ENCODE measurements at regions not wholly inside any gene's neighbourhood (a gene's known extent, or its start where the extent isn't known, plus 50 kb on each side); places are given as distances from the start of the nearest gene placed in this dataset.
A peak's percentile ranks its signal among the peaks of the same experiment; 100 is the strongest.

- no peak for DNase-seq
- no peak overlapping the region for H3K4me3 Mint-ChIP-seq
- ATAC-seq: no peak
- H3K4me1 Mint-ChIP-seq: no peaks in the 10 kb centered on the region
- peaks cover 11% of the 10 kb centered on the region for H3K27me3 Mint-ChIP-seq
- no peak overlapping the region for H3K27ac Mint-ChIP-seq
- peaks cover 2 to 4% of the 10 kb centered on the region in 2 donors for H3K9me3 Mint-ChIP-seq
These were observed 96.0 kb upstream of the NPHP3 start for GRCh38 chr3:132818251-132818650.

- ATAC-seq: no peak
- Mint-ChIP-seq H3K27me3 (peaks cover 15% of the 10 kb centered on the region), H3K4me1 (no peaks in the 10 kb centered on the region), H3K27ac (no peak overlapping the region), H3K9me3 (peaks cover 5 to 8% of the 10 kb centered on the region in 2 donors), H3K4me3 (no peak overlapping the region)
- no peak for DNase-seq
These were observed 95.5 kb upstream of the NPHP3 start for GRCh38 chr3:132817646-132818177.

DNA sequence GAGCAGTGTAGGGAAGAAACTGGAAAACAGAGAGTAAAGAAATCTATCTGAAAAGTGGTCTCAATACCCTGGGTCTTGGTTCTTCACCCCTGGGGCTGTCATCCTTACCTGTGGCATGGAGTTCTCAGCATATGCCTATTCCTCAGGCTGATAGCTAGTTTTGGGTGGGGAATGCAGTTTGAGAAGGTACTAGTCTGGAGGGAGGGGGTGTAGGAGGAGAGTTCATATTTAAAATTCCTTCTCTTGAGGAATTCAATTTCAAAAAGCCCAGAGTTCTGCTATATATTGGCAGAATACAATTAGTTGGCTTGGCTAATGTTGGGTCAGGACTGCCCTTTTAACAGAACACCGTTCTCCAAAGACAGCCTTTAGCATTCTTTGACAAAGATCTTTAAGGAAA is 82.9 kb upstream of the NPHP3 start:
- no peak for ATAC-seq
- no peak for DNase-seq
- Mint-ChIP-seq H3K9me3 (no peaks in the 10 kb centered on the region), H3K4me1 (no peaks in the 10 kb centered on the region), H3K27me3 (no peaks in the 10 kb centered on the region), H3K4me3 (no peak overlapping the region), H3K27ac (no peak overlapping the region)

DNA sequence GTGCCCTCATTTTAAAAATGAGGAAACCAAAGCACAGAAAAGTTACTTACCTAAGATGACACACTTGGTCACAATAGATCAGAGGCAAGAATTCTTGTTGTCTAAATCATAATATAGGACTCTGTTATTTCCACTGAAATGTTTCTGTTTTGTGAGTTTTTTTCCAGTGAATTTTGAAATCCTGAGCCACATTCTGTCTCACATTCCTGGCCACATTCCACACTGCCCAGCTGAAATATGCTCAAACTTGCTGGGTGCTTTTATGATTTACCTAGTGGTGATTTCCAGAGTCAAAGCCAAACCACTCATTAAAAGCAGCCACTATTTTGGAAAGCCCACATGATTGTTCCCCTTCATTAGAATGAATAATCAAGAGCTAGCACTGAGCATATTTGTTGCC is 82.3 kb upstream of the NPHP3 start:
- ATAC-seq: no peak
- Mint-ChIP-seq H3K27me3 (no peaks in the 10 kb centered on the region), H3K27ac (no peak overlapping the region), H3K4me3 (no peak overlapping the region), H3K9me3 (no peaks in the 10 kb centered on the region), H3K4me1 (no peaks in the 10 kb centered on the region)
- DNase-seq: no peak

- no peak overlapping the region for H3K4me3 Mint-ChIP-seq
- no peak overlapping the region for H3K27ac Mint-ChIP-seq
- no peaks in the 10 kb centered on the region for H3K4me1 Mint-ChIP-seq
- H3K27me3 Mint-ChIP-seq: no peaks in the 10 kb centered on the region
- DNase-seq (no peak), ATAC-seq (no peak)
- H3K9me3 Mint-ChIP-seq: no peaks in the 10 kb centered on the region
These were observed 81.7 kb upstream of the NPHP3 start for GRCh38 chr3:132803889-132804288.

- H3K4me1 Mint-ChIP-seq: no peaks in the 10 kb centered on the region
- H3K27me3 Mint-ChIP-seq: no peaks in the 10 kb centered on the region
- H3K27ac Mint-ChIP-seq: no peak overlapping the region
- H3K9me3 Mint-ChIP-seq: no peaks in the 10 kb centered on the region
- DNase-seq (no peak), ATAC-seq (no peak)
- H3K4me3 Mint-ChIP-seq: no peak overlapping the region
These were observed 78.7 kb upstream of the NPHP3 start for GRCh38 chr3:132800958-132801357.

DNA sequence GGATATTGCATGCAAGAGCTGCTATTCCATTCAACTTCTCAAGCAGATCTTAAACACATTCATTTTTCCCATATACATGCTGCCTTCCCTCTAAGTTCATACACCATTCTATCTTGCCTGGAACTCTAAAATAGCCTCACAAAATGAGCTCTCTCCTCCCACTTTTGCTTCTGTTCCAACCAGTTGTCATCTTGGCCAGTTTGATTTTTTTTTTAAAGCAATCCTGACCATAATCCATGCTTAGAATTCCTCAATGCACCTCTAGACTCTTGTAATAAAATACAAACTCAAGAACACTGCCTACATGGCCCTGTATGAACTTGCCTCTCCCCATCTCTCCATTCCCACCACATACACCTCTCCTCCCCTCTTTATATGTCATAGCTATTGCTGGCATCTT is 68.6 kb upstream of the NPHP3 start:
- Mint-ChIP-seq H3K27ac (no peak overlapping the region), H3K27me3 (peaks cover 45% of the 10 kb centered on the region), H3K9me3 (no peaks in the 10 kb centered on the region), H3K4me3 (no peak overlapping the region), H3K4me1 (no peaks in the 10 kb centered on the region)
- DNase-seq: no peak
- ATAC-seq: no peak

- no peak for ATAC-seq
- no peaks in the 10 kb centered on the region for H3K9me3 Mint-ChIP-seq
- H3K4me3 Mint-ChIP-seq: no peak overlapping the region
- no peaks in the 10 kb centered on the region for H3K4me1 Mint-ChIP-seq
- peaks cover 52% of the 10 kb centered on the region for H3K27me3 Mint-ChIP-seq
- DNase-seq: no peak
- H3K27ac Mint-ChIP-seq: peak overlapping the region in 1 of 2 donors; percentile 6
These were observed 67.8 kb upstream of the NPHP3 start for GRCh38 chr3:132789959-132790358.

GRCh38 chr3:132788301-132788671 is 66.1 kb upstream of the NPHP3 start:
- no peak for ATAC-seq
- H3K4me3 Mint-ChIP-seq: no peak overlapping the region
- H3K4me1 Mint-ChIP-seq: no peaks in the 10 kb centered on the region
- H3K27ac Mint-ChIP-seq: no peak overlapping the region
- peaks cover 46% of the 10 kb centered on the region for H3K27me3 Mint-ChIP-seq
- no peaks in the 10 kb centered on the region for H3K9me3 Mint-ChIP-seq
- DNase-seq: no peak

DNA sequence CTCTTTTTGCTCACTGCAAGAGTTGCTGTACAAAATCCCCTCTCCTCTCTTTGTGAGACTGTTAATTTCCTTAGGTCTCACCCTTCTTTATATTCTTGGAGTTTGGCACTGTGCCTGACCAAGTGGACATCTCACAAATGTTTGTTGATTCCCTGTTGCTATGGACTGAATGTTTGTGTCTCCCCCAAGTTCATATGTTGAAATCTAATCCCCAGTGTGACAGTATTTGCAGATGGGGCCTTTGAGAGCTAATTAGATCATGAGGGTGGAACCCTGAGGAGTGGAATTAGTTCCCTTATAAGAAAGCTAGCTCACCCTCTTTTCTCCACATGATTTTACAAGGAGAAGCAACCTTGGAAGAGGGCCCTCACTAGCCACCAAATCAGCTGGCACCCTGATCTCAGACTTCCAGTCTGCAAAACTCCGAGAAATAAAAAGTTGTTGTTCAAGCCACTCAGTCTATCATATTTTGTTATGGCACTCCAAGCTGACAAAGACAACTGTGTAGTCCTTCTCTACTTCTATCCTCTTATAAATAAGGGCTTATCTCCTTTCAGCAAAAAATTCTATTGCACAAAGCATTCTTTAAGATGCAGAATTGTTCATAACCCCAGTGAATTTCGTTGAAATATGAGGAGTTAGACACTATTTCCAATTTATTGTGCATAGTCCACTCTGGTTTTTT is 65.5 kb upstream of the NPHP3 start:
- Mint-ChIP-seq H3K27ac (no peak overlapping the region), H3K9me3 (no peaks in the 10 kb centered on the region), H3K4me1 (no peaks in the 10 kb centered on the region), H3K4me3 (no peak overlapping the region), H3K27me3 (peaks cover 40% of the 10 kb centered on the region)
- DNase-seq (no peak), ATAC-seq (no peak)

- H3K9me3 Mint-ChIP-seq: no peaks in the 10 kb centered on the region
- H3K4me3 Mint-ChIP-seq: no peak overlapping the region
- DNase-seq (no peak), ATAC-seq (no peak)
- H3K4me1 Mint-ChIP-seq: no peaks in the 10 kb centered on the region
- H3K27me3 Mint-ChIP-seq: peaks cover 40% of the 10 kb centered on the region
- no peak overlapping the region for H3K27ac Mint-ChIP-seq
These were observed 64.7 kb upstream of the NPHP3 start for GRCh38 chr3:132786890-132787289.

DNA sequence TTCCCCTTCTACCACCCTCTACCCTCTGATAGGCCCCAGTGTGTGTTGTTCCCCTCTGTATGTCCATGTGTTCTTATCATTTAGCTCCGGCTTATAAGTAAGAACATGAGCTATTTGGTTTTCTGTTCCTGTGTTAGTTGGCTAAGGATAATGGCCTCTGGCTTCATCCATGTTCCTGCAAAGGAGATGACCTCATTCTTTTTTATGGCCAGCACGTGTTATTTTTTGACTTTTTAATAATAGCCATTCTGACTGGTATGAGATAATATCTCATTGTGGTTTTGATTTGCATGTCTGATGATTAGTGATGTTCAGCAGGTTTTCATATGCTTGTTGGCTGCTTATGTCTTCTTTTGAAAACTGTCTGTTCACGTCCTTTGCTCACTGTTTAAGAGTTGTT is 63.1 kb upstream of the NPHP3 start:
- H3K9me3 Mint-ChIP-seq: no peaks in the 10 kb centered on the region
- no peak overlapping the region for H3K27ac Mint-ChIP-seq
- DNase-seq (no peak), ATAC-seq (no peak)
- no peaks in the 10 kb centered on the region for H3K4me1 Mint-ChIP-seq
- H3K4me3 Mint-ChIP-seq: no peak overlapping the region
- H3K27me3 Mint-ChIP-seq: peaks cover 25% of the 10 kb centered on the region

DNA sequence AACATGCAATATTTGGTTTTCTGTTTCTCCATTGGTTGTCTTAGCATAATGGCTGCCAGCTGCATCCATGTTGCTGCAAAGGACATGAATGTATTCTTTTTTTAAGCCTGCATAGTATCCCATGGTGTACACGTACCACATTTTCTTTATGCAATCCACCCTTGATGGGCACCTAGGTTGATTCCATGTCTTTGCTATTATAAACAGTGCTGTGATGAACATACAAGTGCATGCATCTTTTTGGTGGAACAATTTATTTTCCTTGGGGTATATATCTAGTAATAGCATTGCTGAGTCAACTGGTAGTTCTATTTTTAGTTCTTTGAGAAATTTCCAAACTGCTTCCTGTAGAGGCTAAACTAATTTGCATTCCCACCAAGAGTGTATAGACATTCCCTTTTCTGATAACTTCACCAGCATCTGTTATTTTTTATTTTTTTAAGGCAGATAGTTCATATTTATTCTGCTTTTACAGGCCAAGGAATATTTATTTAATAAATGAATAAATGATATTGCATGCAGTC is 62.4 kb upstream of the NPHP3 start:
- no peaks in the 10 kb centered on the region for H3K9me3 Mint-ChIP-seq
- H3K27me3 Mint-ChIP-seq: peaks cover 25% of the 10 kb centered on the region
- no peaks in the 10 kb centered on the region for H3K4me1 Mint-ChIP-seq
- H3K27ac Mint-ChIP-seq: no peak overlapping the region
- no peak overlapping the region for H3K4me3 Mint-ChIP-seq
- DNase-seq (no peak), ATAC-seq (no peak)

DNA sequence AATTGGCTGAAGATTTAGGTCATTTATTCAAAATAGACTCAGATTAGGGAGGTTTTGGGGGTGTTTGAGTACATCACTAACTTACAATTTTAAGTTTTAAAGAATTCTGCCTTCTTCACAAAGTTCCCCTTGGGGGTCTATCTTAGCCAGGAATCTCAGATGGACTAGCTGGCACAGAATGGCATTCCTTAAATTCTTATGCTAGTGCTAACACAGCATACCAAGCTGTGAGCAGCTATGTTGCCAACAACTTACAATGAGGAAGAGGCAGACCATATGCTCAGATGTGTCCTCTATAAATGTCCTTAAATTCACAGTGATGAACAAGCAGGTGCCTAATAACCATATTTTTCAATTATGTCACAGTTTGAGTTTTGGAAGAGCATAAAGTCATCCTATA is 60.9 kb upstream of the NPHP3 start:
- H3K9me3 Mint-ChIP-seq: no peaks in the 10 kb centered on the region
- no peaks in the 10 kb centered on the region for H3K4me1 Mint-ChIP-seq
- DNase-seq: no peak
- H3K4me3 Mint-ChIP-seq: no peak overlapping the region
- no peak for ATAC-seq
- H3K27me3 Mint-ChIP-seq: peaks cover 25% of the 10 kb centered on the region
- no peak overlapping the region for H3K27ac Mint-ChIP-seq

DNA sequence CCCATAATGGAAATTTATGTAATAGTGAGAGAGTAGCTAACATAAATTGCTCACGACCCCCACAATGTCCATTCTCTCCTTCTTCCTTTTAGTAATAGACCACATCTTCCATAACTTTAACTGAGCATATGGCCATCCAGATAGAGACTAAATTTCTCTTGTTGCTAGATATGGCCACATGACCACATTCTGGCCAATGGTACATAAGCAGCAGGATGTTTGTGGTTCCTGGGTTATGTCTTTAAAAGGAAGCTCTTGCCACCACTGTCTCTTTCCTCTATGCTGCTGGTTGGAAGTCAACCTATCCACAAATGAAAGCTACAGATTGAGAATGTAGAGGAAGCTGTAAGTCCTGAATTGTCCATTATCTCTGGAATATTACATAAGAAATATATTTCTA is 59.7 kb upstream of the NPHP3 start:
- ATAC-seq (no peak), DNase-seq (no peak)
- Mint-ChIP-seq H3K4me3 (no peak overlapping the region), H3K27me3 (peaks cover 18% of the 10 kb centered on the region), H3K4me1 (no peaks in the 10 kb centered on the region), H3K9me3 (no peaks in the 10 kb centered on the region), H3K27ac (no peak overlapping the region)

- Mint-ChIP-seq H3K27ac (no peak overlapping the region), H3K4me1 (peaks cover 4% of the 10 kb centered on the region), H3K9me3 (no peaks in the 10 kb centered on the region), H3K4me3 (no peak overlapping the region), H3K27me3 (no peaks in the 10 kb centered on the region)
- DNase-seq: no peak
- ATAC-seq: no peak
These were observed 55.0 kb upstream of the NPHP3 start for GRCh38 chr3:132777171-132777570.

GRCh38 chr3:132773071-132773619 is 50.9 kb upstream of the NPHP3 start:
- H3K4me1 Mint-ChIP-seq: peaks cover 5% of the 10 kb centered on the region
- no peak overlapping the region for H3K4me3 Mint-ChIP-seq
- DNase-seq (no peak), ATAC-seq (peak; percentile 80)
- H3K9me3 Mint-ChIP-seq: peaks cover 0 to 3% of the 10 kb centered on the region in 2 donors
- peaks cover 15% of the 10 kb centered on the region for H3K27me3 Mint-ChIP-seq
- H3K27ac Mint-ChIP-seq: peak overlapping the region in 1 of 2 donors; percentile 28
